DLD1 (cell line): ENCODE measurements at regions not wholly inside any gene's neighbourhood (a gene's known extent, or its start where the extent isn't known, plus 50 kb on each side); places are given as distances from the start of the nearest gene placed in this dataset.

Experiments used
- in situ Hi-C: cut with HindIII; loops from 2 replicates; pipeline ENCODE4 v1.10.0; 2017; ENCODE audit warnings: low sequenced_read_pairs

- in situ Hi-C loops: no loop called here
These were observed 82.9 kb upstream of the KCNIP4 start for GRCh38 chr4:22031423-22031822.

- in situ Hi-C loops: no loop called here
These were observed 82.3 kb upstream of the KCNIP4 start for GRCh38 chr4:22030881-22031280.

- in situ Hi-C loops: no loop called here
These were observed 81.7 kb upstream of the KCNIP4 start for GRCh38 chr4:22030307-22030706.

DNA sequence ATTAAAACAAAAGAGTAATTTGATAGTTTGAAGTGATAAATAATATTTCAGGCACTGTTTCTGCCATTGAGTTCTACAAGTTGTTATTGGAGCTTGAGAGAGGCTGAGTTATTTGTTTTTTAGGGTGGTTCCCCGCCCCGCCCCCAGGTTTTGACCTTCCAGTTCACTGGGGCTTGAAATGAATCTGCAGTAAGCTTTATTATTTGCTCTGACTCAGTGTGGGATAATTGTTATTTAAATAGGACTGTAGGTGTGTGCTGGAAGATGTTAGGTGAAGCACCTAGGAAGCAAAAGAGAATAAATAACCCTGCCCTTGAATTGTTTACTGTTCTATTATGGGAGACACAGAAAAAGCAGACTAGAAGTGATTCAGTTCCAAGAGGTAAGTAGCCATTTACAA, 81.2 kb upstream of the KCNIP4 start:
- in situ Hi-C loops: no loop called here

DNA sequence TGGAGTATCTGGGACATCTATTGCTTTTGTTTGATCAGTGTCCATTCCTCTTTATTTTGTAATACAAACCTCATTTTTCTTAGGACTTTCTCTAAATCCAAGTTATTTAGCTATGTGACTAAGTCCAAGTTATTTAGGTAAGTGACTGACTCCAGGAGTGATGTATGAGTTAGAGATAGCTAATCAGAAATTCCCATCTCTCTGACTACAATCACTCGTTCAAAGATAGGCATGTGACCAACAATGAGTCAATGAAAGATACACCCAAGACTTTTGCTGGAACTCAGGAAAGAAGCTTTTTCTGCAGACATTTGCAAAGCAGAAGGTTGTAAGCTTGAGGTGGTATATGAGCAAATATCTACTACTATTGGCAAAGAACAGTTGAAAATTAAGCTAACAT, 72.5 kb upstream of the KCNIP4 start:
- in situ Hi-C loops: no loop called here

GRCh38 chr4:22020129-22020528, 71.6 kb upstream of the KCNIP4 start:
- in situ Hi-C loops: no loop called here

DNA sequence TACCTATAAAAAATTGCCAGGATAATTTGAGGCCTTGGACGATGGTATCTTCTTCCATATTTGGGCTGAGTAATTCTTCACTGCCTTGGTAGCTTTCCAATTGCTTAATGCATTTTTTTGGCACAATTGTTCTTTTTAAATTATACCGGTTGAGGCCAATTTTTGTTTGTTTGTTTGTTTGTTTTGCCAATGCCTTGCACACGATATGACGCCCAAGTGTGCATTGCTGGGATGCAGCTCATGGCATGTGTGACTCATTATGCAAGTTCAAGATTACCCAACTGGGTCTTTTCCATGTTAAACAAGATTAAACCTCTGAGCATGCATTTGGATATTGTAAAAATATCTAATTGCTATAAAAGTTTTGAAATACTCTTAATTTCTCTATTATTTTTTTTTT, 71.1 kb upstream of the KCNIP4 start:
- in situ Hi-C loops: no loop called here

- in situ Hi-C loops: no loop called here
These were observed 65.7 kb upstream of the KCNIP4 start for GRCh38 chr4:22014222-22014741.

GRCh38 chr4:22003878-22004277, 55.3 kb upstream of the KCNIP4 start:
- in situ Hi-C loops: no loop called here
